ENCODE measurements at regions not wholly inside any gene's neighbourhood (a gene's known extent, or its start where the extent isn't known, plus 50 kb on each side); places are given as distances from the start of the nearest gene placed in this dataset.

- no peak overlapping the region for H3K27ac ChIP-seq (ENCODE audit: low read depth)
- H3K4me3 ChIP-seq (ENCODE audit: low read depth, low read length) = no peak overlapping the region
- no peak for DNase-seq (ENCODE audit: extremely low spot score)
- no peaks in the 10 kb centered on the region for H3K36me3 ChIP-seq (ENCODE audit: insufficient read depth)
- no peaks in the 10 kb centered on the region for H3K4me1 ChIP-seq (ENCODE audit: insufficient read depth)
These were observed 131.5 kb downstream of the TMEM17 start for GRCh38 chr2:62374301-62375112.

- no peak overlapping the region for H3K27ac ChIP-seq (ENCODE audit: low read depth)
- no peaks in the 10 kb centered on the region for H3K36me3 ChIP-seq (ENCODE audit: insufficient read depth)
- DNase-seq (ENCODE audit: extremely low spot score) = no peak
- WGBS = 97% methylated on average over 7 of the region's 7 CpGs
- no peaks in the 10 kb centered on the region for H3K4me1 ChIP-seq (ENCODE audit: insufficient read depth)
- H3K4me3 ChIP-seq (ENCODE audit: low read depth, low read length) = no peak overlapping the region
These were observed 133.2 kb downstream of the TMEM17 start for GRCh38 chr2:62372824-62373223.

DNA sequence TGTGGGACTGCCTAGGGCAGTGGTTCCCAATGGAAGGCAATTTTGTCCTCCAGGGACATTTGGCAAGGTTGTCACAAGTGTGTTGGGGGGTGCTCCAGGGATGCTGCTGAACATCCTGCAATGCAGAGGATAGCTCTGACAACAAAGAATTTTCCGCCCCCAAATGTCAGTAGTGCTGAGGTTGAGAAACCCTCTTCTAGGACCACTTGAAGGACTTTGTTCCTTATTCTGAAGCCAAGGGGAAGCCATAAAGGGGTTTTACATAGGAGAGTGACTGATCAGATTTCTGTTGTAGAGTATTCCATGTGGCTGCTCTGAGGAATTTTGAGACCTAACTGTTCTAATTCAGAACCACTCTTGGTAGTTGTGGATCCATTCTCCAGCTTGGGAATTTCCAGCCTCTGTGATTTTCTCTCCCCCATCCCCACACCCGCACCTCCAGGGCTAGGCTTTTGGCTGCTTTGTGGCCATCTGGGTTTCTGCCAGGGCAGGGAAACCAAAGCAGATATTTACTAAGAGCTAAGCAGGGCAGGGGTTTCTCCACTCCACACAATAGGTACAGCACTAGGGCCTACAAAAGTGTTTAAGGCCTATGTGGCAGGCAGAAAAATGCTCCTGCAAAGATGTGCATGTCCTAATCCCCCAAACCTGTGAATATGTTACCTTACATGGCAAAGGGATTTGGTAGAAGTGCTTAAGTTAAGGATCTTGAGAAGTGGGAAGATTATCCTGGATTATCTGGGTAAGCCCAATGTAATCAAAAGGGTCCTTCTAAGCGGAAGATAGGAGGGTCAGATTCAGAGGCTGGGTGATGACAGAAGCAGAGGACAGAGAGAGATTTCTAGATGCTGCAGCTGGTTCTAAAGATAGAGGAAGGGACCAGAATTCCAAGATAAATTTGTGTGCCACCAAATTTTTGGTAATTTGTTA, 135.4 kb downstream of the TMEM17 start:
- Histone ChIP-seq H3K4me3 (ENCODE audit: low read depth, low read length) (no peak overlapping the region), H3K4me1 (ENCODE audit: insufficient read depth) (no peaks in the 10 kb centered on the region), H3K27ac (ENCODE audit: low read depth) (no peak overlapping the region), H3K36me3 (ENCODE audit: insufficient read depth) (no peaks in the 10 kb centered on the region)
- no peak for DNase-seq (ENCODE audit: extremely low spot score)
- 68% methylated on average over 3 of the region's 3 CpGs for WGBS

- H3K27ac ChIP-seq (ENCODE audit: low read depth) = no peak overlapping the region
- H3K4me3 ChIP-seq (ENCODE audit: low read depth, low read length) = no peak overlapping the region
- WGBS = 67% methylated on average over 4 of the region's 4 CpGs
- no peak for DNase-seq (ENCODE audit: extremely low spot score)
- no peaks in the 10 kb centered on the region for H3K36me3 ChIP-seq (ENCODE audit: insufficient read depth)
- no peaks in the 10 kb centered on the region for H3K4me1 ChIP-seq (ENCODE audit: insufficient read depth)
These were observed 136.3 kb downstream of the TMEM17 start for GRCh38 chr2:62369541-62370202.

DNA sequence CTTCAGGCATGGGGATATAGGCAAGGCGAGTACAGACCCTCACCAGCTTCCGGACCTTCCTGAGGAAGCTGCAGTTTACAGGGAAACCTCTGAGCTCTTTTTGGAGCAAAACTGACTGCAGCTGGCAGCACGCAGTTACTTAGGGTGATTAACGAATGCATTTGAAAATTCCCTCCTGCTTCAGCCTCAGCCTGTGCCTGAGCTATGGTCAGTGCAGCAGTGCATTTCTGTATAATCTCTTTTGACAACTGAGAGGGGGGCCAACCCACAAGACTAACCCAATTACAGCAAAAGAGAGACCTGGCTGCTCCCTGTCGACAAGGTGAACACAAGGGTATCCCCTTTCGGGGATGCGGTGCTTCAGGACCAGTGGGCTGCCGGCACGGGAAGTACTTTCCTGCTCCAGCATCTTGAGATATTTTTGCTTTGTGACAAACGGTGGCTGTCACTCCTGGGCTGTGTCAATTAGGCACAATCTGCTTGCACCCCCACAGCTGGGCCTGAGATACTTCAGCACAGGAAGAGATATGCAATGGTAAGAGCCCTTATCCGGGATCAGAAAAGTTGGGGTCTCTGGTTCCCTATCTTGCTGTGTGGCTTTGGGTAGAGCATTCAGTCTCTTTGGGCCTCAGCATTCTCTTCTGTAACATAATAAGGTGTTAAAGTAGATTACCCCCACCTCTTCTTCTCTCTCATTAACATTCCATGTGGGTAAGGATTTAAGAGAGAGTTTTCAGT, 141.0 kb downstream of the TMEM17 start:
- Histone ChIP-seq H3K36me3 (ENCODE audit: insufficient read depth) (no peaks in the 10 kb centered on the region), H3K27ac (ENCODE audit: low read depth) (no peak overlapping the region), H3K4me3 (ENCODE audit: low read depth, low read length) (no peak overlapping the region), H3K4me1 (ENCODE audit: insufficient read depth) (no peaks in the 10 kb centered on the region)
- 74% methylated on average over 11 of the region's 11 CpGs for WGBS
- no peak for DNase-seq (ENCODE audit: extremely low spot score)

GRCh38 chr2:62363166-62363565, 142.8 kb downstream of the TMEM17 start:
- H3K36me3 ChIP-seq (ENCODE audit: insufficient read depth) = no peaks in the 10 kb centered on the region
- H3K4me1 ChIP-seq (ENCODE audit: insufficient read depth) = no peaks in the 10 kb centered on the region
- no peak overlapping the region for H3K4me3 ChIP-seq (ENCODE audit: low read depth, low read length)
- DNase-seq (ENCODE audit: extremely low spot score) = no peak
- 86% methylated on average over 5 of the region's 5 CpGs for WGBS
- no peak overlapping the region for H3K27ac ChIP-seq (ENCODE audit: low read depth)

- no peaks in the 10 kb centered on the region for H3K4me1 ChIP-seq (ENCODE audit: insufficient read depth)
- 85% methylated on average over 7 of the region's 7 CpGs for WGBS
- H3K36me3 ChIP-seq (ENCODE audit: insufficient read depth) = no peaks in the 10 kb centered on the region
- no peak for DNase-seq (ENCODE audit: extremely low spot score)
- H3K4me3 ChIP-seq (ENCODE audit: low read depth, low read length) = no peak overlapping the region
- H3K27ac ChIP-seq (ENCODE audit: low read depth) = no peak overlapping the region
These were observed 143.4 kb downstream of the TMEM17 start for GRCh38 chr2:62362561-62362960.

DNA sequence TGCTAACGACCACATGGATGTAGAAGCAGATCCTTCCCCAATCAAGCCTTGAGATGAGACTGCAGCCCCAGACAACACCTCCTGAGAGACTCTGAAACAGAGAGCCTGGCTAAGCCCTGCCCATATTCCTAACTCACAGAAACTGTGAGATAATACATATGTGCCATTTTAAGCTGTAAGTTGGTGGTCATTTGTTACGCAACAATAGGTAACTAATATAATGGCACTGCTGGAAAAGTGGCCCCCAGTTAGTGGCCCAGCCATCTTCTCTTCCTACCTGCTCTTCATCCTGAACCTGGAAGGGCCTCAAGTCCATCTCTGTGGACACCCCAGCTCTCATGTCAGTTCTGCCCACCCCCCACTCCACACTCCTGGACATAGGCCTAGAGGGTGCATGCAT, 144.0 kb downstream of the TMEM17 start:
- Histone ChIP-seq H3K36me3 (ENCODE audit: insufficient read depth) (no peaks in the 10 kb centered on the region), H3K27ac (ENCODE audit: low read depth) (no peak overlapping the region), H3K4me3 (ENCODE audit: low read depth, low read length) (no peak overlapping the region), H3K4me1 (ENCODE audit: insufficient read depth) (no peaks in the 10 kb centered on the region)
- no peak for DNase-seq (ENCODE audit: extremely low spot score)
- WGBS = 95% methylated on average over 2 of the region's 2 CpGs

GRCh38 chr2:62354771-62355561, 151.0 kb downstream of the TMEM17 start:
- H3K27ac ChIP-seq (ENCODE audit: low read depth) = no peak overlapping the region
- WGBS = 51% methylated on average over 9 of the region's 9 CpGs

GRCh38 chr2:62352031-62352430, 154.0 kb downstream of the TMEM17 start:
- WGBS = 92% methylated on average over 1 of the region's 1 CpG
- DNase-seq (ENCODE audit: extremely low spot score) = no peak
- H3K4me1 ChIP-seq (ENCODE audit: insufficient read depth) = no peaks in the 10 kb centered on the region
- H3K36me3 ChIP-seq (ENCODE audit: insufficient read depth) = no peaks in the 10 kb centered on the region
- no peak overlapping the region for H3K27ac ChIP-seq (ENCODE audit: low read depth)
- H3K4me3 ChIP-seq (ENCODE audit: low read depth, low read length) = no peak overlapping the region

More at GRCh38 chr2:62354771-62355561, 151.0 kb downstream of the TMEM17 start:
- no peaks in the 10 kb centered on the region for H3K4me1 ChIP-seq (ENCODE audit: insufficient read depth)
- H3K36me3 ChIP-seq (ENCODE audit: insufficient read depth) = no peaks in the 10 kb centered on the region
- H3K4me3 ChIP-seq (ENCODE audit: low read depth, low read length) = no peak overlapping the region
- no peak for DNase-seq (ENCODE audit: extremely low spot score)

GRCh38 chr2:62349788-62350187, 153.9 kb downstream of the B3GNT2 start:
- Histone ChIP-seq H3K27ac (ENCODE audit: low read depth) (no peak overlapping the region), H3K4me1 (ENCODE audit: insufficient read depth) (no peaks in the 10 kb centered on the region), H3K36me3 (ENCODE audit: insufficient read depth) (no peaks in the 10 kb centered on the region), H3K4me3 (ENCODE audit: low read depth, low read length) (no peak overlapping the region)
- no peak for DNase-seq (ENCODE audit: extremely low spot score)
- 79% methylated on average over 6 of the region's 6 CpGs for WGBS

- Histone ChIP-seq H3K27ac (ENCODE audit: low read depth) (no peak overlapping the region), H3K36me3 (ENCODE audit: insufficient read depth) (no peaks in the 10 kb centered on the region), H3K4me3 (ENCODE audit: low read depth, low read length) (no peak overlapping the region), H3K4me1 (ENCODE audit: insufficient read depth) (no peaks in the 10 kb centered on the region)
- WGBS = 92% methylated on average over 1 of the region's 1 CpG
- no peak for DNase-seq (ENCODE audit: extremely low spot score)
These were observed 152.8 kb downstream of the B3GNT2 start for GRCh38 chr2:62348700-62349099.
